Left renal pelvis (tissue), 4 donors: ENCODE measurements at regions not wholly inside any gene's neighbourhood (a gene's known extent, or its start where the extent isn't known, plus 50 kb on each side); places are given as distances from the start of the nearest gene placed in this dataset.
"Not testable (repeated sequence)": the region's sequence is repeated elsewhere in the genome, so short reads cannot be mapped to it uniquely, and the experiment has no call there.

Experiments used
- DNase-seq, 4 donors: peaks; one replicate each; pipeline ENCODE4 v3.0.0-alpha.2; 2013; ENCODE audit warnings: low read depth in 4 of 4, low spot score in 3 of 4

DNA sequence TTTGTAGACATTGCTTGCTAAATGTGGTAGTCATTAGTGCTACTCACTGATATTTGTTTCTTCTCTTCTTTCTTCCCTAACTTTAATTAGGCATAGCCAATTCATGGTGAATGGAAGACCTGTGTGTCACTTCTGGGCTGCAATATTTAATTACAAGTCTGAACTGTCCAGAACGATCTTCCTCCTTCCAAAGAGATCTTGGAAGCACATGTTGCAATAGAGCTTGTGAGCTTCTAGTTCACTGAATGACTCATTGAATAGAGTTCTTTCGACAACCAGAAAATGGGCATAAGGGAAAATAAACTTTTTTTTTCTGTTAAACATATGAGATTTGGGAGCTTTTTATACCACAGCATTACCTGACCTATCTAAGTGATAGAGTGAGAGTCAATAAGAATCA lies 1264.6 kb downstream of the PCDH9 start:
- no peak for DNase-seq

DNA sequence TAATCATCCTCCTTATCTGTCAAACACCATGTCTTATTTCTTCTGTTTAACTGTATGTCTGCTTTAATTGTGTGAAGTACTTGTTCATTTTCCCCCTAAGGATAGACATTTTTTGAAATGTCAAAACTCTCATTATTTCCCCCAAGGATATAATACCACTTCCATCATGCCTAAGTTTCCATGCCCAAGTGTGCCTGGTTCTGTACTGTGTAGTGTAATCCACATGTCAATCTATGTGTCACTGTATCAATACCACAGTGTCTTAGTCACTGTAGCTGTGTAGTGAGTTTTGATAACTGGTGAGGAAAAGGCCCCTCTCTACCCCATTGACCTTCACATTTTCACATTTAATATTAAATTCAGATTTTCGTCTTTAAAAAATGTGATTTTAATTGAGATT lies 1265.5 kb downstream of the PCDH9 start:
- DNase-seq = no peak

DNA sequence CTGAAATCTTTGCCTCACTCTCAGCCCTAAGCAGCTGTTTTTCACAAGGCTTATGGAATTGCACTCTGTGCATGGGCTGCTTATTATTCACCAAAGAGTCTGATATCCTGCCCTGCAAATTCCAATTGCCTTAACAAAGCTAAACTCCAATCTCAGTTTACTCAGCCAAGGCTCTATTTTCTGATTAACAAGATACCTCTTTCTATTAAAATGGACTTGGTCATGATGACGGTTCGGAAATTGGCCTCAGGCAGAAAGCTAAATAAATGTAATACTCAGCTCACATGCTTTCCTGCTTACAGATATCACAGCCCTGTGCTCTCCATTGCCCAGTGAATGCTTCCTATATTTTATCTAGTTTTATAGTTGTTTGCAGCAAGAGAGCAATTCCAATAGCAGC lies 1270.8 kb downstream of the PCDH9 start:
- no peak for DNase-seq

DNA sequence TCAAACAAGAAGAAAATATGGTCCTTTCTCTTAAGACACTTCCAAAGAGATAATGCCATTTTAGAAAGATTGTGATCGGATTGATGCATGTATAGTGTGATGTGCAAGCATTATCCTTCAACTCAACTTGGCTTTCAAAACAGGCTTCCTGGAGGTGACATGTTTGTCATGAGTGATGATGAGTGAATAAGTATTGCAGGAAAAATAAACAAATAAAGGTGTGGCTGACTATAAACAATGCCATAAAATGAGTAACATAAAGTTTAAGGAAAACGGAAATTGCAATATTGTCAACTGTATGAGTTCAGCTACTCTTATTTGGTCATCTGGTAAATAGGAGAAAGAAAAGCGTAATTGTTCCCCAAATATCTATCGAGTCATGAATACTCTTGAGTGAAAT lies 1283.7 kb downstream of the PCDH9 start:
- no peak for DNase-seq

DNA sequence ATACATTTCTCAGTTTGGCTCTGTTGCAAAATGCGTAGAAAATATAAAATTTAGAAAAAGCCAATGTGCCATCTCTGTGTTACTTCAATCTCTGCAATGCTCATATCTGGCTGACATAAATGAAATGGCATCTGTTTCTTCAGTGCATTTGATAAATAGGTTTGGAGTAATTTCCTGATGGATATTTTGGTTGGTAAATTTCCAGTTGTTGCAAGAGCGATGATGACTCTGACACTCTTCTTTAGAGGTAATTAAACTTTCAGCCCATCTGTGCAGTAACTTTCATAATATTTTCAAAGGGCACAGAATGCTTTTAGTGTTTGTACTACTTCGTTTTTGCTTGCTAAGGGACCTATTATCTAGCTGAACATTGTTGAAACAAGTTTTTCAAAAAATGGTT lies 1286.4 kb downstream of the PCDH9 start:
- DNase-seq = no peak

DNA sequence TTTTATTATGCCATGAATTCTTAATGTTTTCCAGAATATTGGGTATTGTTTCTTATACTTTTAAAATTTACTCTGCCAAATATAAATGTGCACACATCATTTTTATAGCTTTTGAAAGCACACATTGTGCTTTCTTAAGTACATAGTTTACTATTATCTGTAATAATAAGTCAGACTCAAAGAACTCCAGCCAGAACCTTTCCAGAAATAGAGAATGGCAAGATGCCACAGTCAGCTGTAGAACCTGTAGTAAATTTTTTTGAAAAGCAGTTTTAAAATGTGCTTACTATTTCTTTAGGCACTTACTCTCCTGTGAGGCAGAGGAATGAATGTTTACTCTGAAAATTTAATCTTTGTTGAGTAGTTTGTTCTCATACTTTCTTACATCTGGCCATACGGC lies 1287.1 kb downstream of the PCDH9 start:
- DNase-seq = no peak

DNA sequence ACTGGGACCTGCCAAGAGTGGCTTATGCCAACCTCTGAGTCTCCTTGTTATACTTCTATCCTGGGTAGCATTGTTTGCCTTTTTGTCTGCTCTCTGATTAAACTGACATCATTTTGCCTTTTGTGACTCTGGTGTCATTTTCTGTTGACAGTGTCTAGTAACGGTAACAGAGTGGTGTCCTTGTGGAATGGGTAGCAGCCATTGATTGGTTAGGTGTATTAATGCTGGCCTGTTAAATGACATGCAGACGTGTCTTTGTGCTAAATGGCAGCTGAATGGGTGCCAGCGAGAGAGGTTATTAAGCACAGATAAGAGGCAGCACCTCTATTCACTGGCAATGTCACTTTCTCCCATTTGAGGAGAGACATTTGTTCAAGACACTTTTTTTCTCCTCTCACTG lies 1289.4 kb downstream of the PCDH9 start:
- DNase-seq = no peak

DNA sequence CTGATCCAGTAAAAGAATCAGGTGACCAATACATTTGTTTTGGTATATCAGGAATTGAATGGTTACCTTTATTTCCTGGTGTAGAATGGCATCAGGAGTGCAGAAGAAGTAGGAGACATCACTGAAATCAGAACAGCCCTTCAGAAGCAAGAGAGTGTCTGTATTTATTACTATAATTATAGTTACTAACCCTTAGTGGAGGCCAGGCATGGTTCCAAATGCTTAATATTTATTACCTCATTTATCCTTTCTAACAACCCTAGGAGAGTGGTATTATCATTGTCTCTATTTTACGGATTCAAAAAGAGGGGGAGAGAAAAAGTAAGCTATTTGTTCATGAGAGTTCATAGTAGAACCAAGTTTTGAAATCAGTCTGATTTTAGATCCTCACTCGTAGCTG lies 1292.9 kb downstream of the PCDH9 start:
- DNase-seq = no peak

DNA sequence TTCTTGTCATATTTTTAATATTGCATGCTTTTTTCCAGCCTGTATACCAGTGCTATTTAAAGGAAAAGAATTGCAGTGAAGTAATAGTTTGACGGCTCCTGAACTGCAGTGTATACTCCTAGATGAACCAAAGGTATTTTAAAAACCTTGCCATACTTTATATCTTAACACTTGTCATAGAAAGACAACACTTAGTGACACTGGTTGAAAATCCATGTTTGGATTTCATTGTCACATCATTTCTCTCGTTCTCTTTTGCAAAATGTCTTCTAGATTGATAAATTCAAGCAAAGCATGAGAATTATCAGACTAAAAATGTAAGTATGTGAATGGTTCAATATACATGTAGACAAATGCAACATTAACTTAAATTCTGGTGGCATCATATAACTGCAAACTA lies 1293.9 kb downstream of the PCDH9 start:
- no peak for DNase-seq

DNA sequence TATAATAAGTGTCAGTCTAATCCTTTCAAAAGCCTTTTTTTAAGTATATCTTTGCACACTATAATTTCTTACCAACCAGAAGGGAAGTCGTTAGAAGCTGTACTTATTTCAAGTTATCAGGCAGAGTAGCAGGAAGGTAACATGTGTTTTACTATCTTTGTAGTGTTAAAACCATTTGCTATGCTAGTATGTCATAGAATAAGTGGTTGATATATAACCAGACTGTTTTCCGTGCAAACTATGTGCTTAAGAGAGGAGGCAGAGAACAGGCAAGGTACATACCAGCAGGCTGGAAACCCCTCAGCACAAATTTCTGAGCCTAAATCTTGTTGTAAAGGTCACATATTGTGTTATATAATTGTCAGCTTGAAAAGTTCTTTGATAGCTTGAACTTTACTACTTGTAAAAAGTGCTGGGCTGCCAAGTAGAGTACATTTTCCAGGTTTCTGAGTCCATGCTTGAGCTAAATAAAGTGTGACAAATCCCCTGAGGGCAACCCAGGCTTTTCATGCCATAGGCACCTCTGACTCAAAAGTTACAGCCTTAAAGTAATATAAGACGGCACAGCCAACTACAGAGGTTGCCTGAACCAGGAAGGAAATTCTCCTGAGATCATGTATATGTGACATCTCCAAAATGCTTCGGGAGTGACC lies 1297.4 kb downstream of the PCDH9 start:
- no peak for DNase-seq

DNA sequence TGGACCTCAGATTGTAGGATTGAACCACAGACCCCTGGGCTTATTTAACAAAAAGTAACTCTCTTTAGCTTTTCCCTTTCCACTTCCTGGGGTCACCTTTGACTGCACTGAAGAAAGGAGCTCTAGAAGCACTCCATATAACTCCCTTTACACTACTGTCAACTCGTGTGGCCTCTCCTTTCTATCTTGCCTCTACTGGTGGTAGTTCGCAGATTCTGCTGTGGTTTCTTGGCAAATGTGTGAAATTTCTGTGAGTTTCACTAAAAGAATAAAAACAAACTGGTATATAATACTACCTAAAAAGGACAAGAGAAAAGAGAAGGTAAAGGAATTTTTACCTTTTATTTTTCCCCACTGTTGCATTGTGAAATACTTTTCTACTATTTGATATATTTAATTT lies 1298.1 kb downstream of the PCDH9 start:
- no peak for DNase-seq

DNA sequence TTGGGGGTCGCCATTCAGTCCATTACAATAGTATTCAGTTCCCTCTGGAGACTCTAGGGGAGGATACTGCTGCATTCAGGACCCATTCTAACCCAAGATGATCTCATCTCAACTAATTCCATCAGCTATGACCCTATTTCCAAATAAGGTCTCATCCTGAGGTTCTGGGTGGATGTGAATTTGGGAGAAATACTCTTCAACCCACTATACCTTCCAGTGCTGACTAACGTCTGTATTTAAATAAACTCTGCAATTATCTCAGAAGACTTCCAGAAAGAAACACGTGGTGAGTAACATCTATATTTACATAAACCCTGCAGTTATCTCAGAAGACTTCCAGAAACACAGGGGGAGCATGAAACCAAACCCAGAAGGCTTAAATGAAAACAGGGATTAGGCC lies 1300.7 kb downstream of the PCDH9 start:
- DNase-seq = no peak

DNA sequence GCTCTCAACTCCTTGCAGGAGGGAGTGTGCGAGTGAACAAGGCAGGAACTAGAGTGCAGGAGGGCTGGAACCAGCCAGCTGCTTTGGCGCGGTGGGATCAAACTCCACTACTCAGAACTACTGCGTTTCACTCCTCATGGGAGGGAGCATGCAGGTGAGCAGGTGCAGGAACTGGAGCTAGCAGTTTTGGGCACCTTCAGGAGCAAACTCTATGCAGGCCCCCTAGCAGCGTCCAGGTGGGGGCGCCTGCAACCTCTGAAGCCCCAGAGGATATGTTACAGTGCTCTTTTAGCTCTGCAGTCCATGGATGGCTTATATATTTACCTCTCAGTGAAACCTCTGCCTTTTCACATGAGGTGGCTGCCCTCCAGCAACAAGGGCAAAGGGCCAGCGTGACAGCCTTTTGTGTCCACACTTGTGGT lies 1303.4 kb downstream of the PCDH9 start:
- no peak for DNase-seq

DNA sequence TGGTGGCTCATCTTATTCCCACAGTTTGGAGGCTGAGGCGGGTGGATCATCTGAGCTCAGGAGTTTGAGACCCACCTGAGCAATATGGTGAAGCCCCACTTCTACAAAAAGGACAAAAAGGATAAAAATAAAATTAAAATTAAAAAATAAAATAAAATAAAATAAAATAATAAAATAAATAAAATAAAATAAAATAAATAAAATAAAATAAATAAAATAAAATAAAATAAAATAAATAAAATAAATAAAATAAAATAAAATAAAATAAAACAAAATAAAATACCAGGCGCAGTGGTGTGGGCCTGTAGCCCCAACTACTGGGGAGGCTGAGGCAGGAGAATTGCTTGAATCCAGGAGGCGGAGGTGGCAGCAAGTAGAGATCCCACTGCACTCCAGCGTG lies 1307.3 kb downstream of the PCDH9 start:
- DNase-seq = not testable (repeated sequence)

DNA sequence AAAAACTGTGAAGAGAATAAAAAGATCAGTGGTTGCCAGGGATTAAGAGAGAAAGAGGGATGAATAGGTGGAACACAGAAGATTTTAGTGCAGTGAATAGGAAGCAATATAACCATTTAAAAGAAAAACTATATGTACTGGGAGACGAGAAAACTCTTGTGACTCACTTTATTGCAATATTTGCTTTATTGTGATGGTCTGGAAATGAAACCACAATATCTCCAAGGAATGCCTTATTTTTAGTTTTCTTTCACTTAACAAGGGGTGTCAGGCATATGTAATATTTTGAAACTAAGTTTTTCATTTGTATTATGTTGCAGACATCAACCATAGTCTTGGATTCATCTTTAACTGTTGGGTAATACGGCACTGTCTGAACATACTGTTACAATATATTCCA lies 1308.2 kb downstream of the PCDH9 start:
- no peak for DNase-seq

DNA sequence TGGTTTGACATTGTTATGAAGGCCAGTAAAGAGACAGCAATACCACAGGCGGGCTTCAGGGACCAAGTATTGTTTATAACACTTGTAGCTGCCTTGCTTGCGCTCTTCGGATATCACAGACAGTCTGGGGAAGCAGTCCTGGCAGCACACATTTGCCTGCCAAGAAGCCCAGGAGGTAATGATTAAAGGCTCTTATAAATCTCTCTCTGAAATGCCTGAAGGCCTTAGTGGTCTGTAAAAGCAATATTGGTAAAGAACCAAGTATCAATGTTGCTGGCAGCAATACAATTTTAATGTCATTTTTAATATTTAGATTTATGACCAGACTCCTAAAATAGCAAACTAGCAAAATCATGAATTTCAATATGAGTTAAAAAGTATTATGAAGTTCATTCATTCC lies 1312.4 kb downstream of the PCDH9 start:
- DNase-seq = no peak

DNA sequence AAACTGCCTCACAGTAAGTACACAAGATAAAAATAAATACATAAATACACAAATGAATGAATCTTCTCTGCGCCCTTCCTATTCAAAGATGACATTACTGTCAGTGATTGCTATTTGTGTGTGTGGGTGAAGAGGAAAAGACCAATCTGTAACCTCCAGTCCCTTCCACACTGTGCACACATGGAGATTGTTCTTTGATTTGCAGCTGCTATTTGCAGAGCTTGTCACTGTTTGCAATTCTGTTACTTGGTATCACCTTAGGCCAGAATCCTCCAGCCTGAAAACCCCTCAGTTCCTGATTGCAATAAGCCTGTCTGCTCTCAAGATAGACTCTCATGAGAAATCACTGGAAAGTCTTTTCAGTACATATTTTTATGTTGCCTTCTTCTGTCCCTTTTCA lies 1314.9 kb downstream of the PCDH9 start:
- no peak for DNase-seq

DNA sequence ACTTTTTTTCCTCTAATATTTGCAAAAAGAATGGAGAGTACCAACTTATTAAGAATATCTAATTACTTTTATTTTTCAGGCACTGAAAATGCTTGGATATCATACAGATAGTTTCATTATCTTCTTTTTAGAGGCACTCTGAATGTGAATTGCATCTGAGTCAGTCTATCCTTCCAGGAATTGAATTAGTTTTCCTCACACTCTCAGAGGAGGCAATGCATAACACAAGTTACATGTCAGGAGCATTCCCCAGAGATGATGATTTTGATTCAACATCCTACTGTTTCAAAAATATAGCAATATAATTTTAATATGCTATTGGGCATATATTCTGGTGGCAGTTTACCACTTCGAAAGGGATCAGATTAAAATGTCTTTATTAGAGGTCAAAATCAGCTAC lies 1315.4 kb downstream of the PCDH9 start:
- no peak for DNase-seq

DNA sequence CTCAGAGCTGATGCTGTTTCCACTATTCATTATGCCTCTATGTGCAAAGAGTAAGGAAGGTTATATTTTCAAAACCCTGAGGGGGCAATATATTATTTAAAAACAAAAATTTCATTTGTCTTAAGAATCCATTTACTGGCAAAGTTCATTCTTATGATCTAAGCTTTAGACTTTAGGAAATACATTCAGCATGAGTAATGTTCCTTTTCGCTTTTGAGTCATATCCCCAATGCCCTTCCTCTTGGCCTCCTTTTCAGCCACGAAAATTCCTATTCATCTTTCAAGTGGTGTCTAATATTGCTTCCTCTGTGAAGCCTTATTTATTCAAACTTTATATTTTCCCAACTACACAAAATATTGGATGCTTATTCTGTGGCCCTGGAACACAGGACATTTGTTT lies 1317.0 kb downstream of the PCDH9 start:
- DNase-seq = no peak

DNA sequence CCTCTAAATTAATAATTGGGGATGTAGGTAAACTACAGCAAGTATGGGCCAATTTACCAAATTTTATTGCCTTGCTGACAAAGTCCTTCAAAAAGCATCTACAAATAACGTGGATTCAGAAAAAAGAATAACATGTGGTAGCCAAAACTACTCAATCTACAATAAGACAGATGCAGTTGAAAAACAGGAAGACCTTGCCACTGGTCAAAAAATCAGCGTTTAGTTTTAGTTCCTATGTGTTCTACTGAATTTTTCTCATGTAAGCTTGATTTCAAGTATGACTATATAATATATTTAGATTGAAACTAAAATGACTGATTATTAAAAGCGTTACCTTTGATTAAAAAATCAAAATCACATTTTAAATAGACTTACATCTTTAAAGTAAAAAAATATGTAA lies 1317.6 kb downstream of the PCDH9 start:
- DNase-seq = no peak

DNA sequence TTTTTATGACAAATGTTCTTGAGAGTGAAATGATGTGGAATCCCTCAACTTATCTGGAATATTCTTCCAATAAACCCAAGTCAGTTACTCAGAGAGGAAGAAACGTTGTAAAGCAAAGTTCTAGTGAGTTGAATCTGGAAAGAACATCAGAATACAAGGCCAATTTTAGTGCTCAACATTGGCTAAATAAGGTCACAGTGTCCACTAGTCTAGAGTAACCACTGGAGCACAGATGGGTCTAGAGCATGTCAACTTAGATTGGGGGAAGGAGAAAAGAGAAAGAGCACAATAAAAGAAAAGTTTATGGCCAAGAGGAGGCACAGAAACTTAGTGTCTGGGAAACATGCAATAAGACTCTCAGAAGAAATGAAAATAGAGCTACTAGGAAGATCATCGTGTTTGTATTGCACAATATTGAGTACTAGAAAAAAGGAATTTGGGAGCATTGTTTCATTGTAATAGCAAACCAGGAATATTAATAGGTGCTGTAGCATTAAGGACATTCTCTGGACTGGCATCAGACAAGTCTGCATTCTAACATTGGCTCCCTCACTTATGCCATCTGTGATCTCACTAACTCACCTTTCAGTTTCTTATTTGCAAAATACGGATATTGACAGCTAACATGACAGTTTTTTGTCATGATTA lies 1318.5 kb downstream of the PCDH9 start:
- no peak for DNase-seq

DNA sequence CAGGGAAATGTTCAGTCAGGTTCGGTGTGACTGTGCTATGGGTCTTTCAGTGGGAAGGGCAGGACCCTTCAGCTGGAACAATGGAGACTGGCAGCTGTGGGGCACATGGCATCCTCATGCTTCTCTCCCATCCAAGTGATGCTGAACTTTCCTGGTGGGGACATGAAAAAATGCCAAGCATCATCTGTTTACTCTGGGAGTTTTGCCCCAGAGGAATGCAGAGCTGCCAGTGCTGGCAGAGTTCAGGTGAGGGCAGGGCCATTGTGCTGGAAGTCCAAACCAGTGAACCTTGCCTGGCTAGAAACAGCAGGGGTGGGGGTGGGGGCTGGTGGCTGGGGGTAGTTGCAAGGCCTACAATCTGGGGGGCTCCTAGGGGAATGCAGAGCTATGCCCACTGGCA lies 1320.6 kb downstream of the PCDH9 start:
- DNase-seq = no peak
